VCaP (cell line): ENCODE measurements at regions not wholly inside any gene's neighbourhood (a gene's known extent, or its start where the extent isn't known, plus 50 kb on each side); places are given as distances from the start of the nearest gene placed in this dataset.
"Not testable (repeated sequence)": the region's sequence is repeated elsewhere in the genome, so short reads cannot be mapped to it uniquely, and the experiment has no call there.

ENCODE experiments used
- H3K27ac ChIP-seq: fragments of 450-650 bp; 2 replicates; pipeline ENCODE4 v1.5.1; 2017
- TF ChIP-seq, protein P1 (sequence below): fragments of 450-650 bp; conservative IDR thresholded peaks from 2 replicates; pipeline ENCODE4 v1.5.1; 2017; ENCODE audit warnings: mild to moderate bottlenecking, moderate library complexity

DNA sequence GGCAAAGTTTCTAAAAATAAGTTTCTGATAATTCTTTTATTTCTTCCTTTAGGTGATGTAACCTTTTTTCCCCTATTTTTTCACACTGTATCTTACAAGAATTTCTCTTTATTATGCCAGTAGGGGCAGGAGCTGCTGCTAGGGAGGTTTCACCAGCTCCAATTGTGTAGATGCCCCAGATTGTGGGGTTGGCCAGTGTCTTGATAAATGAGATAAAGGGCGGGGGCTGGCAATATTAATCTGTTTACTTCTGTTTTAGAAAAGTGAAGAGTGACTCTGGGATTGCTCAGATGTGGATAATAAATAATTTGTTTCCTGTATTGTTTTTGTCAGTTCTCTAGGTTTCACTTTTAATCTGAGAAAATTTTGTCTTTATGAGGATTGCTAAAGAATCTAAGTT is 190.4 kb downstream of the MC4R start:
- no peak overlapping the region for H3K27ac ChIP-seq
- TF ChIP-seq, protein P1, sequence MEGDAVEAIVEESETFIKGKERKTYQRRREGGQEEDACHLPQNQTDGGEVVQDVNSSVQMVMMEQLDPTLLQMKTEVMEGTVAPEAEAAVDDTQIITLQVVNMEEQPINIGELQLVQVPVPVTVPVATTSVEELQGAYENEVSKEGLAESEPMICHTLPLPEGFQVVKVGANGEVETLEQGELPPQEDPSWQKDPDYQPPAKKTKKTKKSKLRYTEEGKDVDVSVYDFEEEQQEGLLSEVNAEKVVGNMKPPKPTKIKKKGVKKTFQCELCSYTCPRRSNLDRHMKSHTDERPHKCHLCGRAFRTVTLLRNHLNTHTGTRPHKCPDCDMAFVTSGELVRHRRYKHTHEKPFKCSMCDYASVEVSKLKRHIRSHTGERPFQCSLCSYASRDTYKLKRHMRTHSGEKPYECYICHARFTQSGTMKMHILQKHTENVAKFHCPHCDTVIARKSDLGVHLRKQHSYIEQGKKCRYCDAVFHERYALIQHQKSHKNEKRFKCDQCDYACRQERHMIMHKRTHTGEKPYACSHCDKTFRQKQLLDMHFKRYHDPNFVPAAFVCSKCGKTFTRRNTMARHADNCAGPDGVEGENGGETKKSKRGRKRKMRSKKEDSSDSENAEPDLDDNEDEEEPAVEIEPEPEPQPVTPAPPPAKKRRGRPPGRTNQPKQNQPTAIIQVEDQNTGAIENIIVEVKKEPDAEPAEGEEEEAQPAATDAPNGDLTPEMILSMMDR, result no peak

DNA sequence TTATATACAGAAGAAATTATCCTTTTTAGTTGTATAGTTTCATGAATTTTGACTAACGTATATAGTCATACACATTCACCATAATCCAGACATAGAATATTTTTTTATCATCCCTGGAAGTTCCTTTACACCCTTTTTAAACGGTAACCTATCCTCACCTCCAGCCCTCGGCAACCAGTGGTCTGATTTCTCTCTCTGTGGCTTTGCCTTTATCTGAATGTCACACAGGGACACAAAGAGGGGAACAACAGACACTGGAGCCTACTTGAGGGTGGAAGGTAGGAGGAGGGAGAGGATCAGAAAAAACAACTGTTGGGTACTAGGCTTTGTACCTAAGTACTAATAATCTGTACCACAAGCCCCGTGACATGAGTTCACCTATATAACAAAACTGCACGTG is 191.9 kb downstream of the MC4R start:
- TF ChIP-seq, protein P1, result no peak
- H3K27ac ChIP-seq, result no peak overlapping the region

DNA sequence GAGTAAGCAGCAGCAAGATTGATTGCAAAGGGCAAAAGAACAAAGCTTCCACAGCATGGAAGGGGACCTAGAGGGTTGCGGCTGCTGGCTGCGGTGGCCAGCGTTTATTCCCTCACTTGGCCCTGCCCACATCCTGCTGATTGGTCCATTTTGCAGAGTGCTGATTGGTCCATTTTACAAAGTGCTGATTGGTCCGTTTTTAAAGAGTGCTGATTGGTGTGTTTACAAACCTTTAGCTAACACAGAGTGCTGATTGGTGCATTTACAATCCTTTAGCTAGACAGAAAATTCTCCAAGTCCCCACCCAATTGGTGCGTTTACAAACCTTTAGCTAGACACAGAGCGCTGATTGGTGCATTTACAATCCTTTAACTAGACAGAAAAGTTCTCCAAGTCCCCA is 194.4 kb downstream of the MC4R start:
- not testable (repeated sequence) for H3K27ac ChIP-seq

DNA sequence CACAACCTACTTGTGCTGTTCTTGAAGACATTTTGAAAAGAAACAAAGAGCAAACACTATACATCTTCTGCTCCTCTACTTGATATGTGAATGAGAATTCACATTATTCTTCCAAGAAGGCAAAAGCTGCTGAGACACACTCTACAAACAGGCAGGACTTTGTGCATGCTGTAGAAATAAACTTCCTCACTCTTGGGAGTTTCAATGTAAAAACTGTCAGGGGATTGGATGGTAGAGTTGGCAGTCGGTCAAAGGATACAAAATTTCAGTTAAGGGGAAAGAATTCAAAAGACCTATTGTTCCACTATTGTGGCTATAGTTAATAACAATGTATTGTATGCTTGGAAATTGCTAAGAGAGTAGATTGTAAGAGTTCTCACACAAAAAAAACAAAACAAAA is 196.3 kb downstream of the MC4R start:
- no peak overlapping the region for H3K27ac ChIP-seq
- TF ChIP-seq, protein P1, result no peak

DNA sequence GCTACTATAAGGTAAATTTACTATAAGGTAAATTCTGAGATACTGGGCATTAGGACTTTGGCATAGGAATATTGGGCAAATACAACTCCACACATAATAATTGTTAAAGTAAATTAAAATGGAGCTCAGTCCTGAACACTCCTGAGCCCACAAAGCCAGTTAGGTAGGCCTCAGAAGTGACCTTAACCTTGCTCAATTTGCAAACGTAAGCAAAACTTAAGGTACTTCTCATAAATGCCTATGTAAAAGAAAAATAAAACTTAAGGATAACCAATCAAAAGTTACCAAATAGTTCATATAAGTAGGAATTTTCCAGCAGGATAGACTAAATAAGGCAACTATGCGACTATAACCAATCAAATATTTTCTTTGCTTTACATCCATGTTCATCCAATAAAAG is 197.7 kb downstream of the MC4R start:
- H3K27ac ChIP-seq, result no peak overlapping the region
- TF ChIP-seq, protein P1, result no peak

DNA sequence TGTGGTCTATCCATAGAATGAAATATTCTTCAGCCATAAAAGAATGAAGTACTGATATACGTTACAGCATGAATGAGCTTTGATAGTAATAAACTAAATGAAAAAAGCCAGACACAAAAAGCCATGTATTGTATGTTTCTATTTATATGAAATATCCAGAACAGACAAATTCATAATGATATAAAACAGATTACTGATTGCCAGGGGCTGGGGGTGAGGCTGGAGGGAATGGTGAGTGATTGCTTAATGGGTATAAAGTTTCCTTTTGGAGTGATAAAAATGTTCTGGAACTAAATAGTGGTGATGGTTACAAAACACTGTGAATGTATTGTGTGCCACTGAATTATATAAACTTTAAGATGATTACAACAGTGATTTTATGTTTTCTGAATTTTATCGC is 200.5 kb downstream of the MC4R start:
- TF ChIP-seq, protein P1, result no peak

DNA sequence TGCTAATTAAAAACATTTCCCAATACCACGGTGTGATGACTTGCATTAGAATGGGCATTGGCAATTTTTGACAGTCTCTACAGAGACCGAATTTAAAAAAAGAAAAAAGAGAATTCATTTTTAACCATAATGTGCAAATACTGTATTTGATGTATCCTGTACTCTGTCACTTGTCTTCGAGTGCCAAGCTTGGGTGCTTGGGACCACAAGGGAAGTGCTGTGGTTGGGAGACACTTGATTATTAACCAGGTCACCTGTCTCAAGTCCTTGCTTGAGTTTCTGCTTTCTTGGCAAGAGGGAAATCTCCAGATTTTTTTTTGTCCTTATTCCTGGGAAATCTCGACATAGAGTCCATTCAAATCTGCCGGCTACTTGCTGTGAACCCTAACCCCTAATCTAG is 209.0 kb downstream of the MC4R start:
- TF ChIP-seq, protein P1, result no peak
- H3K27ac ChIP-seq, result no peak overlapping the region

More for the DNA sequence above, 200.5 kb downstream of the MC4R start:
- H3K27ac ChIP-seq, result no peak overlapping the region

DNA sequence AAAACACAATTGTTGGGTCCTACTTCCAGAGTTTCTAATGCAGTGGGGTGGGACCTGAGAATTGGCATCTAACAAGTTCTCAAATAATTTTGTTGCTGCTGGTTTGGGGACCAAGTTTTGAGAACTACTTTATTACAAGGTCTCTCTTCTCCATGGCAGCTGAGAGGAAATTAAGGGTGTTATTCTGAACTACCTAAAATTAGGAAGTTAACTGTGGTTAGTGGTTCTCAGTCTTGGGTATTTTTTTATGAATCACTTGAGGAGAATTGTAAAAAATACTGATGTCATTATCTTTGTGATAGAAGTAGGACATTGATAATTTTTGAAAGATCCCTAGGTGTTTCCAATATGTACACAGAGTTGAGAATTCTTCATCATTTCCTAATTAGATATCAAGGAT is 210.2 kb downstream of the MC4R start:
- TF ChIP-seq, protein P1, result no peak
- no peak overlapping the region for H3K27ac ChIP-seq
